Parathyroid adenoma (tissue), 2 donors: ENCODE measurements at regions not wholly inside any gene's neighbourhood (a gene's known extent, or its start where the extent isn't known, plus 50 kb on each side); places are given as distances from the start of the nearest gene placed in this dataset.

Experiments used
- H2AFZ ChIP-seq: fragments of 300-600 bp; sonication (generic); one replicate; pipeline ENCODE4 v1.7.0; 2017; ENCODE audit warnings: antibody characterized with exemption, mild to moderate bottlenecking
- H3K27ac ChIP-seq: fragments of 300-600 bp; sonication (generic); one replicate; pipeline ENCODE4 v1.7.0; 2017
- H3K27me3 ChIP-seq: fragments of 300-600 bp; sonication (generic); one replicate; pipeline ENCODE4 v1.7.0; 2017; ENCODE audit warnings: low read length; ENCODE audit not compliant: control insufficient read depth, insufficient read depth
- H3K36me3 ChIP-seq: fragments of 300-600 bp; sonication (generic); one replicate; pipeline ENCODE4 v1.7.0; 2017; ENCODE audit warnings: low read length; ENCODE audit not compliant: control insufficient read depth, insufficient read depth
- H3K4me1 ChIP-seq: fragments of 300-600 bp; sonication (generic); one replicate; pipeline ENCODE4 v1.7.0; 2017; ENCODE audit warnings: control low read depth
- H3K4me2 ChIP-seq: fragments of 300-600 bp; sonication (generic); one replicate; pipeline ENCODE4 v1.7.0; 2017; ENCODE audit warnings: low read length
- H3K4me3 ChIP-seq: fragments of 300-600 bp; sonication (generic); one replicate; pipeline ENCODE4 v1.7.0; 2017; ENCODE audit warnings: low read depth, low read length
- H3K79me2 ChIP-seq: fragments of 300-600 bp; sonication (generic); one replicate; pipeline ENCODE4 v1.7.0; 2017; ENCODE audit warnings: control low read depth
- H3K9ac ChIP-seq: fragments of 300-600 bp; sonication (generic); one replicate; pipeline ENCODE4 v1.7.0; 2017; ENCODE audit warnings: mild to moderate bottlenecking
- H3K9me3 ChIP-seq: fragments of 300-600 bp; sonication (generic); one replicate; pipeline ENCODE4 v1.7.0; 2017; ENCODE audit warnings: low read length; ENCODE audit not compliant: control insufficient read depth
- TF ChIP-seq, protein P1 (sequence below): fragments of 300-600 bp; sonication (generic); IDR thresholded peaks from one replicate; pipeline ENCODE4 v1.7.0; 2017; ENCODE audit warnings: antibody characterized with exemption, mild to moderate bottlenecking
- donor health status: primary hyperparathyroidism.

DNA sequence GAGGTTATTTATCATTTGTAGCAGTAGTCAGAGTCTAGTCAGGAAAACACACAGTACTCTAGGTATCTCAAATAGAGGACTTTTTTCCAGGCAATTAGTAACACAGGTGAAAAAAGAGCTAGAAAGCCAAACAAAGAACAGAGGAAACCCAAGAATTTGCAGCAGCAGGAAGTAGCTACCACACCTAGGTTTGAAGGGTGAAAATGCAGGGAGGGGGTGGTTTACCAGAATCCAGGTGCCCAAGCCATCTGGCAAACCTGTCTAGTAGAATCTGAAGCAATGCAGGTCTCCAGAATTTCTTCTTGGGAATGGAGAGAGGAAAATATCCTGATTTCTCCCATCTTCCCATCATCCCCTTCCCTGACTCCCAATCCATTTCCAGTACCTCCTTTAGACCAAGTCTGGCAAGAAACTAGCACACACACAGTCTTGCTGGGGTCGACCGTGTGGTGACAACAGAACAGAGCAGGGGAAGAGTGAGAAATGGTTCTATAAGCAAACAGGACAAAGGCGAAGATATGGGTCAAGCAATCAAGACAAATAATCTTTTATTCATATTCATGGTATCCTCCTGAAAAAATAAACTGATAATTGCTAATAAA lies 231.9 kb upstream of the MMADHC start:
- no peak overlapping the region for H3K9ac ChIP-seq
- H3K4me1 ChIP-seq, result no peaks in the 10 kb centered on the region
- no peak overlapping the region for H3K4me3 ChIP-seq
- H3K36me3 ChIP-seq, result no peaks in the 10 kb centered on the region
- TF ChIP-seq, protein P1, sequence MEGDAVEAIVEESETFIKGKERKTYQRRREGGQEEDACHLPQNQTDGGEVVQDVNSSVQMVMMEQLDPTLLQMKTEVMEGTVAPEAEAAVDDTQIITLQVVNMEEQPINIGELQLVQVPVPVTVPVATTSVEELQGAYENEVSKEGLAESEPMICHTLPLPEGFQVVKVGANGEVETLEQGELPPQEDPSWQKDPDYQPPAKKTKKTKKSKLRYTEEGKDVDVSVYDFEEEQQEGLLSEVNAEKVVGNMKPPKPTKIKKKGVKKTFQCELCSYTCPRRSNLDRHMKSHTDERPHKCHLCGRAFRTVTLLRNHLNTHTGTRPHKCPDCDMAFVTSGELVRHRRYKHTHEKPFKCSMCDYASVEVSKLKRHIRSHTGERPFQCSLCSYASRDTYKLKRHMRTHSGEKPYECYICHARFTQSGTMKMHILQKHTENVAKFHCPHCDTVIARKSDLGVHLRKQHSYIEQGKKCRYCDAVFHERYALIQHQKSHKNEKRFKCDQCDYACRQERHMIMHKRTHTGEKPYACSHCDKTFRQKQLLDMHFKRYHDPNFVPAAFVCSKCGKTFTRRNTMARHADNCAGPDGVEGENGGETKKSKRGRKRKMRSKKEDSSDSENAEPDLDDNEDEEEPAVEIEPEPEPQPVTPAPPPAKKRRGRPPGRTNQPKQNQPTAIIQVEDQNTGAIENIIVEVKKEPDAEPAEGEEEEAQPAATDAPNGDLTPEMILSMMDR, result no peak
- no peak overlapping the region for H3K27ac ChIP-seq
- H3K79me2 ChIP-seq, result no peaks in the 10 kb centered on the region
- no peak overlapping the region for H2AFZ ChIP-seq
- H3K4me2 ChIP-seq, result no peak overlapping the region
- H3K9me3 ChIP-seq, result no peaks in the 10 kb centered on the region
- no peaks in the 10 kb centered on the region for H3K27me3 ChIP-seq

DNA sequence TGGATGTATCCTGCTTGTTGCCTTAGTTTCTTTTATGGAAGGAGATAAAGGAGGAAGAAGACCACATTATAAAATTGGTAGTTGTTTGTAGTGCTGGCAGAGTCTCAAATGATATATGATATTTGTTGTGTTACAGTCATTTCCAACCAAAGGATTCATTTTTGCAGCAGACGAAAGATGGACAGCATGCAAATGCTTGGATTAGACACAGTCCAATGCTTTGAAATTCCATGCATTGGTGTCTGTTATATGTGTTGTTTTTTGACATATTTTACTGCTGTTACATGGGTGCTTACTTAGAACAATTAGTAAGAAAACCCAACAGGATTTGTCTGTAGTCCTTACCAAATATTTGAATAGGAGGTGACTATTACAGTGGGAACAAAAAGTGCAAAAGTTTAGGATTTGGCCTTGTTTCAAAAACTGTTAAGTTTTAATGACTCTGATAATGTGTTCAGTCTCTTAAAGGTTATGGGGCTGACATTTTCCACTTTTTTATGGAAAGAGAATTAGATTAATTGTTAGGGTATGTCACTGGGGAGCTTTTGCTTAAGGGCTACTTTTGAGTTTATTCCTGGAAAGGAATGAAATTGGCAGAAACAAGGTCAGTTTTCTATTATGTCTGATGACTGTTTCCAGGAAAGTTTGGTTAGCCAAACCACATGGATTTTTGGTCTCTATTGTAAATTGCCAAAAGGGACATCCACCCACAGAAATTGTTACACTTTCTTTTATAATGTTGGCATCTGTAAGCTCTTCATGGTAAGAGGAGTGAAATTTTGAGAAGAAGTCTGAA lies 229.4 kb upstream of the MMADHC start:
- no peak overlapping the region for H3K27ac ChIP-seq

DNA sequence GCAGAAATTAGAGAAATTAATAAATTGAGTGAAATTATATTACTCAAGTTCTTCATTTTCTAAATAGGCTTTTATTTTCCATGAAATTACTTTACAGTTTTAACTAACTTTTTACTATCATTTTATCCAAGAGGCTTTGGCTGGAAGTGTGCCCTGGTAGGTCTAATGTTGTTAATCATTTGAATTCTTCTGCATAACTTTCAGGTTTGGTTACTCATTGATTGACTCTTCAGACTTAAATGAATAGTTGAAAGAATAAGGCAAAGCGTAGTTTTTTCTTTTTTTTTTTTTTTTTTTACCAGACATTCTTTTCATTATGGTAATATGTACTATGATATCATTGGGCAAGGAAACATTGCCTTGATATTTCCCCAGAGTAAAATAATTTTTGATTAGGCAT lies 228.4 kb upstream of the MMADHC start:
- H3K27ac ChIP-seq, result no peak overlapping the region
- no peak overlapping the region for H2AFZ ChIP-seq
- no peak overlapping the region for H3K4me2 ChIP-seq
- H3K79me2 ChIP-seq, result no peaks in the 10 kb centered on the region
- H3K4me1 ChIP-seq, result no peaks in the 10 kb centered on the region
- H3K27me3 ChIP-seq, result no peaks in the 10 kb centered on the region
- TF ChIP-seq, protein P1, result no peak
- H3K9me3 ChIP-seq, result no peaks in the 10 kb centered on the region
- H3K9ac ChIP-seq, result no peak overlapping the region
- H3K4me3 ChIP-seq, result no peak overlapping the region
- no peaks in the 10 kb centered on the region for H3K36me3 ChIP-seq

More for the DNA sequence above, 229.4 kb upstream of the MMADHC start:
- Histone ChIP-seq H3K9ac (no peak overlapping the region), H3K9me3 (no peaks in the 10 kb centered on the region), H3K79me2 (no peaks in the 10 kb centered on the region), H3K4me3 (no peak overlapping the region), H3K4me2 (no peak overlapping the region), H3K36me3 (no peaks in the 10 kb centered on the region), H3K27me3 (no peaks in the 10 kb centered on the region), H2AFZ (no peak overlapping the region), H3K4me1 (no peaks in the 10 kb centered on the region)
- TF ChIP-seq, protein P1, result no peak

DNA sequence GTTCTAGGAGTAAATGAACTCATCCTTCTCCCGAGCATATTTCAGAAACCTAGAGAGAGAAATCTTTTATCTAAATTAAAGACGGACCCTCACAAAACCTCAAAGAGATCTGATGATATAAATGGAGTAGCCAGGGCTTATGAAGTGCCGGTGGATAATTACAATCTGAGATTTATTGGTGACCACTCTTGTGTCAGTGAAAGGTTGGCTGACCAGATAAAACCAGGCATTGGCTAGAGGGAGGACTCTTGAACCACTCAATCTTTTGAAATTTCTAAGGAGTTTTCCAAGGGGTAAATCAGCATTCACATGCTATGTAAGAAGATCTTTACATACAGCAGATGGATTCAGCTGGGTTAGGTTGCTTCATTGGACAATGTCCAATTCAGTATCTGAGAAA lies 227.3 kb upstream of the MMADHC start:
- H3K79me2 ChIP-seq, result no peaks in the 10 kb centered on the region
- no peak overlapping the region for H3K27ac ChIP-seq
- H3K27me3 ChIP-seq, result no peaks in the 10 kb centered on the region
- TF ChIP-seq, protein P1, result no peak
- no peaks in the 10 kb centered on the region for H3K36me3 ChIP-seq
- H3K9ac ChIP-seq, result no peak overlapping the region
- H2AFZ ChIP-seq, result no peak overlapping the region
- no peak overlapping the region for H3K4me3 ChIP-seq
- H3K9me3 ChIP-seq, result no peaks in the 10 kb centered on the region
- no peak overlapping the region for H3K4me2 ChIP-seq
- no peaks in the 10 kb centered on the region for H3K4me1 ChIP-seq

DNA sequence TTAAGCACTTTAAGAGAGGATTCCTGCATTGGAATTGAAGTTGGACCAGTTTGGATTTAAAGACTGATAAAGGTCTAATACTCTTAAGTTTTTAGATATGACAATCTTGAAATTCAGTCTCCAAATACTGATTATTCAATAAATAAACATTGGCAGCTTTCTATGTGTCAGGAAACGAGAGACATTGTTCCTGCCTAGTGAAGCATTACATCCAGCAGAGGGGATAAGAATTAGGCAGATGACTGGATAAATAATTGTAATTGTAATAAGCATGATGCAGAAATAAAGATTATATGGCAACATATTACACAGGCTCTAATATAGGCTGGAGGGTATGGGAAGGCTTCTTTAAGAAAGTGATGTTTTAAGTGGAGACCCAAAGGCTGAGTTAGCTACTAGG lies 226.5 kb upstream of the MMADHC start:
- H3K9me3 ChIP-seq, result no peaks in the 10 kb centered on the region
- no peak overlapping the region for H3K9ac ChIP-seq
- TF ChIP-seq, protein P1, result no peak
- no peaks in the 10 kb centered on the region for H3K79me2 ChIP-seq
- no peak overlapping the region for H2AFZ ChIP-seq
- H3K27me3 ChIP-seq, result no peaks in the 10 kb centered on the region
- H3K27ac ChIP-seq, result no peak overlapping the region
- H3K36me3 ChIP-seq, result no peaks in the 10 kb centered on the region
- H3K4me1 ChIP-seq, result no peaks in the 10 kb centered on the region
- no peak overlapping the region for H3K4me3 ChIP-seq
- no peak overlapping the region for H3K4me2 ChIP-seq
